DMS53 (cell line): ENCODE measurements at regions not wholly inside any gene's neighbourhood (a gene's known extent, or its start where the extent isn't known, plus 50 kb on each side); places are given as distances from the start of the nearest gene placed in this dataset.

Source experiments
- DNase-seq: peaks from one replicate; lab custom pipeline; 2025; lab: John Stamatoyannopoulos, UW

DNA sequence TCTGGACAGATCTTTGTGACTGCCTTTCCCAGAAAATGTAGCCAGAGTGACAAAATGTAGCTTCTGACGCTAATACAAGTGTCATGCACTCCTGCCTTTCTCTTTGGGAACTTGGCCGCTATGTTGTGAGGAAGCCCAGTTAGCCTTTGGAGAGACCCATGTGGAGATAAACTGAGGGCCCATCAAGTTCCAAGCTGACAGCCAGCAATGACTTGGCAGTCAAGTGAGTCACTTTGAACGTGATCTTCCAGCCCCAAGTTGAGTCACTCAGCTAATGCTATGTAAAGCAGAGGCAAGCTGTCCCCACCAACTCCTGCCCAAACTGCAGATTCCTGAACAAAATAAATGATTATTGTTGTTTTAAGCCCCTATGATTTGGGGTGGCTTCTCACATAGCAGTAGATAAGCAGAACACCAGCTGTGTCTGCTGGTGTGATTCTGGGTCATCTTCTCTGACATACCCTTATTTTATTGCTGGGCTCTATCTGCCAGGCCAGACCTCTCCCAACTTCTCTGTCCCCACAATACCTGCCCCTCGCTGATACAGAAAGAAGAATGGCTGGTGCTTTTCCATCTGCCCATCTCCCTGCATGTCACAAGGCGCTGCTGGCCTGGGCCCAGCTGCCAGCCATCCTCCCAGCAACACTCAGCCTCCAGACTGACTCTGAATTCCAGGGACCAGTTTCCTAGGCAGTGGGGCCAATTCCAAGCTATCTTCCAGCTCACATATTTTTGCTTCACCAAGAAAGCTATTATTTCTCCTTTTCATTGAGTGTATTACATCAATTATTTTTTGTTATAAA lies 274.8 kb downstream of the LRFN2 start:
- no peak for DNase-seq

DNA sequence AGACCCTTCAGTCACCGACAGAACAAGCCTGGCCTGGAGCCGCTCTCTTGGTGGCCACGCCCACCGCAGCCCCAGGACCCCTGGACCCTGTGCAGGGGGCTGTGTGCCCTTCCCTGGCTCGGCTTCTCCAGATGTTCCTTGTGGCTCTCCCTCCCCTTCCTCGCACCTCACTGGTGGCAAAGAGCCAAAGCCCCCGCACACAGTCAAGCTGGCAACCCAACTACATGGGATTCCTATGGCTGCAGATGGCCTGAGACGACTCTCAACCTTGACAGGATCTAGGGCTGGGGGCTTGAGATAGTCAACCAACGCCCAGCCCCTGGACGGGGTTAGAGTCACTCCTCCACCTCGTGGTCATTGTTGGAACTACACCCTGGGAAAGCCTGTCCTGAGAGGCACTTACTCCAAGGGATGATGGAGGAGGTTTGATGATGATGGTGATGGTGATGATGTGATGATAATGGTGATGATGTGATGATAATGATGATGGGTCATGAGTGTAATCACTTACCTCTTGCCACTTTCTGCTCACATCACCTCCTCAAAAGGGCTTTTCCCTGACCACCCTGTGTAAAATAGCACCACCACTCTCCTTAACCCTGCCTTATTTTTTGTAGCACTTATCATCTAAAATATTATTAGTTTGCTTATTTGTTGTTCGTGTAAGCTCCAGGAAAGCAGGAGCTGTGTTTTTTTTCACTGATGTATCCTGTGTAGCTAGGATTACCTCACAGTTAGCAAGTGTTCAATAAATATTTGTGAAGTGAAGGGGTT lies 278.4 kb downstream of the LRFN2 start:
- peak; percentile 82 for DNase-seq

DNA sequence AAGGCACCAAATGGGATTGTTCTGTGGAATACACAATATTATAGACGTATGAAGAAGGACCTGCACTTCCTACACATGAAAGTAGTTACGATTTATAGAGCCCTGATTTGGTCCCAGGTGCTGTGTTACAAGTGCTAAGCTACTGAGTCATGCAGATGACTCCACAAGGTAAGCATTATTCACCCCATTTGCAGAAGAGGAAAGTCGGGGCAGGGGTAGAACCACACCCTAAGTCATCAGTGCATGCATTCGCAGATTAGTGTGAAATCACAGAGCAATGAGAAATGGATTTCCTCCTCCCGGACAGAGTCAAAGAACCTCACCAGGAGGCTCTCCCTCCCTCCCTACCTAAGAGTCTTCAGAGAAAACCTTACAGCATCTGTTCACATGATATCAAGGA lies 279.5 kb downstream of the LRFN2 start:
- no peak for DNase-seq

DNA sequence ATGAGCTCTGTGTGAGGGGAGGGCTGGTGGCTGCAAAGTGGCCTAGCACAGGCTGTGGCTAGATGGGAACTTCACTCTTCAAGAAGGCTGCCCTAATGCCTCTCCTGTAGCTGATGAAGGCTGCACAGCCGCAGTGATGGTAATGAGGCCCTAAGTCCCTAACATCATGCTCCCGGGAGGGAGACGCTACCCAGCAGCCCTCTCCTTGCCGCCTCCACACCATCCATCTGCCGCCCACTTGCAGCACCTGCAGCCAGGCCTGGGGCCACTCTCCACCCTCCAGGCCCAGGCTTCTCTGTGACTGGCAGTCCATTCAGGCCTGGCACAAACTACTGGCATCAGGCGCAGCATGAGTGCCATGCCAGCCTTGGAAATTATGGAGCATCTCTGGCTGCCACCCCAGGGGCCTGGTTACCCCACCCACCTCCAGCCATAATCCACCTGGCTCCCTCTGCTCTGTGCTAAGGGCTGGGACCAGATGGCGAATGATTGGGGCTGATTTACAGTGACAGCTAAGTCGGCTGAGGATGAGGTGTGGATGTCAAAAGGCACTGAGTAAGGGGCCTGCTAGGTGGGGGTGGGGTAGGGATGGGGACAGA lies 284.2 kb downstream of the LRFN2 start:
- no peak for DNase-seq

DNA sequence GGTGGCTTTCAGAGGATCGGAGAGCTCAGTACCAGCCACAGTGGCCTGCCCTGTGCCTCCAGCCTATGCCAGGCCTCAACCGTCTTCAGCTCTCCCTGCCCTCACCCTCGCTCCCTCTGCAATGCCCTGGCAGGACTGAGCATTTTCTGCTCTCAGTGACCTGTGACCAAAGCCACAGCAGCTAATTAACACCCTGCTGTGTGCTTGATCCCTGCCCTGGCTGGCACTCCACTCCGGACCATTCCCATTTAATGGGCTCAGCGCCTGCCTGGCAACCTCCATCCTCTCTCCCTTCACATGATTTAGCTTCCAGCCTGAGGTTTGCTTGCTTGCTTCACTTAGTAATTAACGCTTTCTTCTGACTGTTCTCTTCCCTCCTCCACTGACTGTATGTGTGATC lies 287.5 kb downstream of the LRFN2 start:
- DNase-seq, result no peak

DNA sequence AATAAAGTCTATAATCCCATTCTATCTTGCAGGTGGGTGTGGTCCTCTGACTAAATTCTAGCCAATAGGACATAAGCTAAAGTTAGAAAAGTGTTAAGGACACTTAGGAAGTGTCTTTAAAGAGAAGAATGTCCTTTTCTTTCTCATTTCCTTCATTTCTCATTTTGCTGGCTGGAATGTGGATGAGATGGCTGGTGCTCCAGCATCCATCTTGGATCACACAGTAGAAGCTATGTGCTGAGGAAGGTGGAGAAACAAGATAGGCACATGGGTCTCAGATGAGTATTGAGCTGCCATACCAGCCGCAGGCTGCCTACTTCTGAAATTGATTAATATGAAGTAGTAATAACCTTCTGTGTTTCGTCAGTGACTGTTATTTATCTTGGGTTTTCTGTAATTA lies 289.0 kb downstream of the LRFN2 start:
- DNase-seq, result no peak

DNA sequence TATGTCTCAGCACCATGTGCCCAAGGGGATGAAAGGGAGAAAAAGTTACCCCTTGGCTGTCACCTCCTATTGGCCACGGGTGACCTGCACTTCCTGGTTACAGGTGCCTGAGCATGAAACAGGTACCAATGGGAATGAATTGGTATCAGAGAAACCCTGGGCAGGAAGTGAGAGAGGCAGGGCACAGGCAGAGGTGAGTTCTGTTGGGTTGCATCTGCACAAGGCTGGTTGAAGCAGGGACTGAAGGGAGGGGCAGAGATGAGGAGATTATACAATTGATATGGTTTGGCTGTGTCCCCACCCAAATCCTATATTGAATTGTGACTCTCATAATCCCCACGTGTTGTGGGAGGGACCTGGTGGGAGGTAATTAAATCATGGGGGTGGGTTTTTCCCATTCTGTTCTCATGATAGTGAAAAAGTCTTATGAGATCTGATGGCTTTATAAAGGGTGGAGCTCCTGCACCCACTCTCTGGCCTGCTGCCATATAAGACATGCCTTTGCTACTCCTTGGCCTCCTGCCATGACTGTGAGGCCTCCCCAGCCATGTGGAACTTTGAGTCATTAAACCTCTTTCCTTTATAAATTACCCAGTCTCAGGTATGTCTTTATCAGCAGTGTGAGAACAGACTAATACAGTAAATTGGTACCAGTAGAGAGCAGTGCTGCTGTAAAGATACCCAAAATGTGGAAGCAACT lies 291.8 kb downstream of the LRFN2 start:
- DNase-seq, result peak; percentile 12

DNA sequence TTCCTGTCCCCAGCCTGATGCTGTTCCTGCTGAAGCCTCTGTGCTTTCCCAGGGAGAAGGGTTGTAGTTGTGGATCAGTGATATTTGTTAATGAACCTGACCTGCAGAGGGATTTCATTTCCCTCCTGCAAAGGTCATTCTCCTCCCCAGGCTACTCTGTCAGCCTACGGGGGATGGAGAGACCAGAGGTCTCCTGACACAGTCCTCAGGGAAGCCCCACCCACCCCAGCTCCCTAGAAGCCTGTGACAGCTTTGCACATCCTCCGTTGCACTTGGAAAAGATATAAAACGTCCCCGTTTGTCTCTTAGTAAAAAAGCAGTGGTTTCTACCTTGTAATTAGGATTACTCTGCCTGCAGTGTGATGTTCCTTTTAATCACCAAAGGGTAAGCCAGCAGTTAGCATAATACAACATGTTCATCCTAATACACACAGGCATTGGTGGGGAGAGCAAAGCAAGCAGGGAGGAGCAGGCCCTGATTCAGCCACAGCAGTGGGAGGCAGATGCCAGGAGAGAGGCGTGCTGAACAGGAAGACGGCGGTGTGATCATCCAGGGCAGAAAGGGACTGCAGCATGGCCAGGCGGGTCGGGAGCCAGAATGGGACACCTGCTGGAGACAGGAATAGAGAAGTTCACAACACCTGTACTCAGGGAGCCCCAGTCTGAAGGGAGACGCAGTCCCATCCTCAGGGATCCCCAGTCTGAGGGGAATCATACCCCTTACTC lies 293.5 kb downstream of the LRFN2 start:
- no peak for DNase-seq

DNA sequence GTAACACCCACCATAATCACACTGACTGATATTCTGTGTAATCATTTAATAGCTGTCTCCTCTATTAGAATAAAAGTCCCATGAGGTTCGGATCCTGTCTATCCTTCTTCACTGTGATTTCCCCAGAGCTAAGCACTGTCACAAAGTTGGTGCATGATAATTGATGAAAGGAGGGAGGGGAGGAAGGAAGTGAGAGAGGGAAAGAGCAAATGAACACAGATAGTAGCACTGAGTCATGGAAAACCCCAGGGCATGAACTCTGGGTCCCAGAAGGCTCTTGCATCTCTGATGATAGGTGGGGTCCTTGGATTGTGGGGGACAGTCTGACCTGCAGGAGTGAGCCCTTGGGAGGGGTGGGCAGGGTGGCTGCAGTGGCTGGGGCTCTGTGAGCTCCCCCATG lies 294.1 kb downstream of the LRFN2 start:
- no peak for DNase-seq

DNA sequence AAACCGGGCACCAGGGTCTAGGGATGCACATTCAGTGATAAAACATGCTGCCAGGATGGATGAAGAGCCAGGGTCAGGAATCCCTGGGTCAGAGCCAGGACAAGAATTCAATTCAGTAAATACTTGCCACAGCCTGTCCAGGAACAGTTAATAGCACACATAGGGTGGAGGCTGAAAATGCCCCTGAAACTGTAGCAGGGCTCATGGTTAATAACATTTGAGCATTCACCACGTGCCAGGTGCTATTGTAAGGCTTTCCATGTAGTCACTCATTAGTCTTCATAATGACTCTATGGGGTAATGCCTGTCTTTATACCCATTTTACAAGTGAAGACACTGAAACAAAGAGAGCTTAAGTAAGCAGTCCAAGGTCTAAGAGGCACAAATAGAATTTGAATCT lies 296.3 kb downstream of the LRFN2 start:
- DNase-seq, result no peak

DNA sequence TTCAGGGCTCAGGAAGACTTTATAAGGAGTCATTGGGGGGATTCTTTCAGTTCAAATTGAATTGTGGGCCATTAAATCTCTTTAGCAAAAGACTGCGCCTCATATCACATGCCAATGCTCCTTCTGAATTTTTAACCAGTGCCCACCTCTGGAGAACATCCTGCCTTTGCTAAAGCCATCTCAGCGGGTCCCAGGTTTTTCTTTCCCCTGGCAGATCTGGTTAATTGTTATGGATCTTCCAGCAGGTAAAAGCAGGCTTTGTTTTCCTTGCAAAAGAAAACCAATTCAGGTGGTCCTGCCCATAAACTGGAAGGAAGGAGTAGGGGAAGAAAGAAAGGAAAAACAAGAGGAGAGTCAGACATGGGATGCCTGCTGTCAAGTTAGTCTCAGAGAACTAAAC lies 298.2 kb downstream of the LRFN2 start:
- DNase-seq, result no peak

DNA sequence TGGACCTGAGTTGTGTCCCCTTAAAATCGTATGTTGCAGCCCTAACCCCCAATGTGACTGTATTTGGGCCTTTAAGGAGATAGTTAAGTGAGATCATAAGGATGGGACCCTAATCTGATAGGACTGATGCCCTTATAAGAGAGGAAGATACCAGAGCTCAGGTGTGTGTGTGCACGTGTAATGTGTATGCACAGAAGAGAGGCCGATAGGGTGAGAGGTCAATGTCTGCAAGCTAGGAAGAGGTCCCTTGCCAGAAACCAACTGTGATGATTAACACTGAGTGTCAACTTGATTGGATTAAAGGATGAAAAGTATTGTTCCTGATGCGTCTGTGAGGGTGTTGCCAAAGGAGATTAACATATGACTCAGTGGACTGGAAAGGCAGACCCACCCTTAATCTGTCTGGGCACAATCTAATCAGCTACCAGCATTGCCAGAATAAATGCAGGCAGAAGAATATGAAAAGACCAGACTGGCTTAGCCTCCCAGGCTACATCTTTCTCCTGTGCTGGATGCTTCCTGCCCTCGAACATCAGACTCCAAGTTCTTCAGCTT lies 299.8 kb downstream of the LRFN2 start:
- DNase-seq, result no peak

DNA sequence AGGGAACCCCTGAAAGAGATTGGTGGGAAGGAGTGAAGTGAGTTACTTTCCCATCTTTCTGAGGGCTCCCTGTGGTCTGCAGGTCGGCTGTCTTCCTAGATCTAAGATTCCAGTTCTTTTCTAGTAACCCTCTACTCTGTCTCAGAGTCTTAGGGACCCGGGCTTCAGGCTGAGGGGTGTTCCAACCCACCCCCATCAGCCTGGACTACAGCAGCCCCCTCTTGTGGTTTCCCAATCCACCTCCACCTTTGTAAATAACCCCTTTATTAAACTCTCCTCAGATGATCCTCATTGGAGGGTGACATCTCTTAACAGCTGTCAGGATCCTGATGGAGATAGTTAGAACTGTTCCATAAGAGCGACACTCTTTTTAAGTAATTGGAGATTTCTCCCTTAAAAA lies 300.4 kb downstream of the LRFN2 start:
- no peak for DNase-seq

DNA sequence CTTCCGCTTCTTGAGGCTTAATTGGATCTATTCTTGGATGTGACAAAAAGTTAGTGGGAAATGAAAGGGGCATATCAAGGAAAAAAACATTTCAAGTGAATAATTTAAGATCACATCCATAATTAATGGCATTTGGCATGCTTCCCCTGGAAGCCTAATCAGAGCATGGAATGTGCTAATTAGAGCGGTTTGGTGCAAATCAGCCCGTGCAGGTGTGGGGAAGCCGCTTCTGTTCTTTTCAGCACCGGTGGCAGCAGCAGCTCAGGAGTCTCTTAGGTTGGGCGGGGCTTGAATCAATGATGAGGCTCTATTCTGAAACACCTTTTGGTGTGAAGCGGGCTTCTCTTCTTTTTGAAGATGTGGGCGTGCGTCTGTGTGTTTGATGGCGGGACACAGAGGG lies 301.2 kb downstream of the LRFN2 start:
- DNase-seq, result no peak

DNA sequence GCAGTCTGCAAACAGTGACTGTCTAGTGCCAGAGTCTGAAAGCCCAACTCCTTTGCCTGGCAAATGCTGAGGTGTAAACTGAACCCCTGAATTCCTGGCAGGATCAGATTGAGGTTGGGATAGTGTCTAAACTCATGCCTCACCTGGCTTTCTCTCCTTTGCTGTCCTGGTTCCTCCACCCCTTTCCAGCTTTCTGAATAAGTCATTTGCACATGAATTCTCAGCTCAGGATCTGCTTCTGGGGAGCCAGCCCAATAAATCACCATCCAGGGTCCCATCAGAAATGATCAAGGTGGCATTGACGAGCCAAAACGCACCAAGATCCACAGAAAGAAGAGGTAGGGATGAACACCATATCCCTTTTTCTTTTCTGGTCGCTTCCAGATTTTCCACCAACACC lies 301.6 kb downstream of the LRFN2 start:
- no peak for DNase-seq

DNA sequence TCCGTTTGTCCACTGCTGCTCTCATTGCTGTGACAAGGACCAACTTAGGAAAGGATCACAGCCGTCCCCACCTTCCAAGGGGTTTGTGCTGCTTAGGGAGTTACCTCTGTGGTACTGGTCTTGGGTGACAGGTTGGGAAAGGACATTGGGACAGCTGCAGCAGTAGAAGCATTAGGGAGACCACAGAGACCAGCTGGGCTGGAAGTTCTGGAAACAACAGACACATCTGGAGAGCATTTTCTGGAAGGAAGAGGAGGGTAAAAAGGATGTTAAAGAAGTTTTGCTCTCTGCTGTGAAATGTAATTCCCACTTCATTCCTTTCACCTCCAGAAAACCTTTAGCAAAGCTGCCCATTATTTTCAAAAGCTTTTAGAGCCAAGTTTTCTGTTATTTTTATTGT lies 304.2 kb downstream of the LRFN2 start:
- no peak for DNase-seq

DNA sequence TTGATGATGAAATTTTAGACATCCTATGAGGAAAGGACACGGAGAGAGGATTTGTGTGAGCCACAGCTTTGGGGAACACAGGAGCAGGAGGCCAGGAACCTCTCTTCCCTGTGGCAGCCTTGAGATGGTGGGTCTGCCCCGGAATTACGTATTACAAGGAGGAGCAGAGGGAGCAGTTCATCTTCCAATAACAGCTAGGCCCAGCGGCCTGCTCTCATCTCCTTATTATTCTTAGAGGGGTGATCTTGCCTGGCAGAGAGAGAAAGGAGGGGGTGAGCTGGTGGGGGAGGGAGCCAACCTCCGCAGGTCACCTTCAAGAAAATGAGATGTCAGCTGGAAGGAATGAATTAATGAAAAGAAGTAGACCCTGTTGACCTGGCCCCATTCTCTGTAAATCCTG lies 305.8 kb downstream of the LRFN2 start:
- DNase-seq, result no peak

DNA sequence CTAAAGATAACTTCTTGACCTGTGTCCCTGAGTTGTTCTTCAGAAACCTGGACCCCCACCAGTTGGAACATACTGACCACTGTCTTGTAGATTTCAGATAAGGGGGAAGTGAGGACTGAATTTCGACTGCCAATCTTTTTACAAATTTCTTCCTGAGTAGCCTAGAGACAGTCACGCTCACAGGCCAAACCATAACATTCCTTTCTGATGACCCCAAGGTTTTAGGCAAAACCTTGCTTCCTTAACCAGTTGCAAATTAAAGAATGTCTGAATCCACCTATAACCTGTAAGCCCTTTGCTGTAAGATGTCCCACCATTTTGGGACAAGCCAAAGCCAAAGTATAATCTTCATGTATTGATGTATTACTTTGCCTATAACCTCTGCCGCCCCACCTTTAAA lies 306.9 kb downstream of the LRFN2 start:
- DNase-seq, result no peak

DNA sequence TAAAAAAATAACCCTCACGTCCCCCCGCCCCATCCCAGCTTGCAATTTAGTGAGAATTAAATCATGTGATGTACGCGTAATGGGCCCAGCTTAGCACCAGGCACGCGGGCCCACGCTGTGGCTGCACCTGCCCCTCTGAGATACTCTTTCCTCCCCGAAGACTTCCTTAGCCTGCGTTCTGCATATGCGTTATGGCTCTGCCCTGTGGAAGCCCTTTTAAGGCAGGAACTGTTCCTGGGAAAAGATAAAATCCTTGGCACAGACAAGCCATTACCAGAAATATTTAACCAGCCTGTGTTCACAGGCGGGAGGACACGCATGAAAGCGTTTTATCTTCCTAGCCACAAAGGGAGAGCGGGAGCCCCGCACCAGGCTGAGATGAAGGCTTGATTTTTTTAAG lies 311.0 kb downstream of the LRFN2 start:
- DNase-seq, result no peak

DNA sequence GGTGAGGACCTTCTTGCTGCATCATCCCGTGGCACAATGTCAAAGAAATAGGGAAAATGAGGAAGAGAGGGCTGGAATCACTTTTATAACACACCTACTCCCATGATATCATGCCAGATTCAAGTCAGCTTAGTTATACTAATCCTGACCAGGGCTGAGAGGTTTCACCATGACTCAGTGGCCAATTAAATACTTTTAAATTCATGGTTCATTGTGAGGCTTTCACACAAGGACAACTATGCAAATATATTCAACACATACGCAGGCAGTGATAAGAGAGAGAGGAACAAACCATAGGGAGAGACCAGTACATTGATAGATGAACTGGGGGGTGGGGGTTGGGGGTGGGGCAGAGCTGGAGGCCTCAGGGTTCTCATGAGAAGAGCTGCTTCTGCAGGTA lies 313.1 kb downstream of the LRFN2 start:
- no peak for DNase-seq

DNA sequence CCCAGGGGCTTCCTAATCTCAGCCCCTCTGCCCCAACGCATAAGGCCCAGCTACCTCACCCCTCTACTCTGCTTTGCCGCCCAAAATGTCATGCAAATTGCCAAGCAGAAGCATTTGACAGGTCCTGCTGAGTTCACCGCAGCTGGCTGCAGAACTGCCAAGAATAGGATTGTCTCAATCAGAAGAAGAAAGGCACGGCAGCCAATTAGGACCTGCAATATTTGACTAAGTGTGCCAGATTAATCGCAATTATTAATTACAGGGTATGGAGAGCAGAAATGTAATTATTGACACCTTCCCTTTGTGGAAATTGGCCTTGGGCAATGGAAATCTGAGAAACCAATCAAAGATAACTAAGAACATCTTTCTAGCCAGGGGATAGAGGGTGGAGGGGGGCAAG lies 318.6 kb downstream of the LRFN2 start:
- no peak for DNase-seq

DNA sequence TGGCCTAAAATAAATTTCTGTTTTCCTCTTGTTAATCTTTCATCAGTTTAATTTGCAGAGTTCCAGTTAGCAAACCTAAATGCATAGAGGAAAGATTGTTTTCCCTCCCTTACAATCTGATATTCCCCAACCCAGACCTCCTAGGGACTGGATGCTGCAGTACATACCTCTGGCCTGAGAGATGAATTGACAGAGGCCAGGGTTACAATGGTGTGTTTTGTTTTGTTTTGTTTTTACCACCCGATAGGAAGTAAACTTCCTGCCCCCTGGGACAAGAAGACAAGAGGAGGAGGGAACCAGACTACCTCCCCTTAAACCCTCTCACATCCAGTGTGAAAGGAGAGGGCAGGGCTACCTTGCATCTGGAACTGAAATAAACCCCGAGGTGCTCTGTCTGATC lies 319.0 kb downstream of the LRFN2 start:
- DNase-seq, result no peak
